ENCODE measurements at regions not wholly inside any gene's neighbourhood (a gene's known extent, or its start where the extent isn't known, plus 50 kb on each side); places are given as distances from the start of the nearest gene placed in this dataset.

DNA sequence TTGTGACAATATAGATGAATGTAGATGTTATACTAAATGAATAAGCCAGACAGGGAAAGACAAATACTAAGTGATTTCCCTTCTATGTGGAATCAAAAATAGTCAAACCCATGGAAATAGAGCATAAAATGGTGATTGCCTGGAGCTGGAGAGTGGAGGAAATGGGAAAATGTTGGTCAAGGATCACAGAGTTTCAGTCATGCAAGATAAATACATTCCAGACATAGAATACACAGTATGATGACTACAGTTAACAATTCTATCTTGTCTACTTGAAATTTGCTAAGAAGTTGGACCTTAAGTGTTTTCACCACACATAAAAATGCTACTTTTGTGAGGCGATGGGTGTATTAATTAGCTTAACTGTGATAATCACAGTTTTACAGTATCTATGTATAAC, 1182.7 kb downstream of the AACS start:
- POLR2A ChIA-PET (ENCODE audit: low non-redundant PET): no interaction called here
- CTCF ChIA-PET: no interaction called here
- no peak overlapping the region for H3K27ac ChIP-seq
- TF ChIP-seq, protein P1, sequence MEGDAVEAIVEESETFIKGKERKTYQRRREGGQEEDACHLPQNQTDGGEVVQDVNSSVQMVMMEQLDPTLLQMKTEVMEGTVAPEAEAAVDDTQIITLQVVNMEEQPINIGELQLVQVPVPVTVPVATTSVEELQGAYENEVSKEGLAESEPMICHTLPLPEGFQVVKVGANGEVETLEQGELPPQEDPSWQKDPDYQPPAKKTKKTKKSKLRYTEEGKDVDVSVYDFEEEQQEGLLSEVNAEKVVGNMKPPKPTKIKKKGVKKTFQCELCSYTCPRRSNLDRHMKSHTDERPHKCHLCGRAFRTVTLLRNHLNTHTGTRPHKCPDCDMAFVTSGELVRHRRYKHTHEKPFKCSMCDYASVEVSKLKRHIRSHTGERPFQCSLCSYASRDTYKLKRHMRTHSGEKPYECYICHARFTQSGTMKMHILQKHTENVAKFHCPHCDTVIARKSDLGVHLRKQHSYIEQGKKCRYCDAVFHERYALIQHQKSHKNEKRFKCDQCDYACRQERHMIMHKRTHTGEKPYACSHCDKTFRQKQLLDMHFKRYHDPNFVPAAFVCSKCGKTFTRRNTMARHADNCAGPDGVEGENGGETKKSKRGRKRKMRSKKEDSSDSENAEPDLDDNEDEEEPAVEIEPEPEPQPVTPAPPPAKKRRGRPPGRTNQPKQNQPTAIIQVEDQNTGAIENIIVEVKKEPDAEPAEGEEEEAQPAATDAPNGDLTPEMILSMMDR (conservative IDR thresholded peaks at IDR 0.05; ENCODE audit: low read depth): no peak
- DNase-seq (ENCODE audit: low spot score): no peak

DNA sequence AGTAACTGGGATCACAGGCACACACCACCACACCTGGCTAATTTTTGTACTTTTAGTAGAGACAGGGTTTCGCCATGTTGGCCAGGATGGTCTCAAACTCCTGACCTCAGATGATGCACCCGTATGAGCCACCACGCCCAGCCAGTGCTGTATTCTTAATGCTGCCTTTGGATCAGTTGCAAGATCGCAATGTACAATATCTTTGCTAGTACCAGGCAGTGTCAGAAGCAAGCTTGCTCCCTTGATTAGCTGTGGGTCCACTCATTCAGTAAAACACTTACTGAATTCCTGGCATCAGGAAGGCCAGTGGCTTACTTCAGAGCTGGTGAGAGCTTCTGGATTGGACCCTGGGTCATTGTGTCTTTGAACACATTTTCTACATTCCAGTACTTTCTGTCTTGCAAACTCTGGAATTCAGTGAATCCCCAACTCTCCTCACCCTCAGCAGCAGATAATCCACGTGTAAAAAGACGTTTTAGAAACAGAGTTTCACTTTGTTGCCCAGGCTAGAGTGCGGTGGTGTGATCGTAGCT, 1183.7 kb downstream of the AACS start:
- no peak for DNase-seq (ENCODE audit: low spot score)
- no peak overlapping the region for H3K27ac ChIP-seq
- TF ChIP-seq, protein P1 (conservative IDR thresholded peaks at IDR 0.05; ENCODE audit: low read depth): no peak
- ChIA-PET POLR2A (ENCODE audit: low non-redundant PET) (no interaction called here), CTCF (no interaction called here)

DNA sequence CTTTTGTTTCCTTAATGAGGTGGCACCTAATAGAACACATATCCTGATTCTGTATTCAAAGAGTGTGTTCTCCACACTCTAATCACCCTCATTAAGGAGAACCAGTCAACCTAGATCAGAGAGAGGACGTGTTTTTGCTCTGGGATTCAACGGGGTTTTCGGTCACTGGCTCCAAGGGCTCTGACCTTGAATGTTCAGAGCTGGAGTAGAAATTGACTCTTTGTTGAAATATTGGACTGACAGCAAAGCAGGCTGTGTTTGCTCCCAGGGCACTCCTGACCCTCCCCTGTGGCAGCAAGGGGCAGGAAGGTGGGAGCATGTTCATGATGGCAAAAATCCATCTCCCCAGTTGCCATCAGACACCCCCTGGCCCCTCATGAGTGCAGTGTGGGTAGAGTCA, 1193.0 kb downstream of the AACS start:
- POLR2A ChIA-PET (ENCODE audit: low non-redundant PET): no interaction called here
- no peak for DNase-seq (ENCODE audit: low spot score)

DNA sequence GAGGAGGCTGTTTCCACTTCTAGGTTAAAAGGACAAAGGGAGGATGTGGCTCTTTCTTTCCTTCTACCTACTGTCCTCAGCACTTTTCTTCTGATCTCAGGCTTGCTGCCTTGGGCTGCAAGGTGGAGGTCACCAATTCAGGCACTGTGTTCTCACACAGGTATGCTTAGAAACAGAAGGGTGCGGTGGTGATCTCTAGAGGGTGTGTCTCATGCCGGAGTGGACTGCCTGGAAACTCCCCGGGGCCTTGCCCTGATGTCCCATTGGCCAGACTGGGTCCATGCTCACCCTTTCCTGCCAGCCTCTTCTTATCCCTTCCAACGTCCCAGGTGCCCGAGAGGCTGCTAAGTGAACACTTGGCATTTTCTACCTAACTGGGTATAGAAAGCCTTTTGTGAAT, 1197.6 kb downstream of the AACS start:
- POLR2A ChIA-PET (ENCODE audit: low non-redundant PET): no interaction called here

More for the DNA sequence above, 1193.0 kb downstream of the AACS start:
- H3K27ac ChIP-seq: no peak overlapping the region
- CTCF ChIA-PET: interaction anchor here (0.8 kb wide), 1 partner anchor 17 kb away, joined by 4 read pairs; no protein-coding TSS in a partner anchor
- TF ChIP-seq, protein P1 (conservative IDR thresholded peaks at IDR 0.05; ENCODE audit: low read depth): no peak

DNA sequence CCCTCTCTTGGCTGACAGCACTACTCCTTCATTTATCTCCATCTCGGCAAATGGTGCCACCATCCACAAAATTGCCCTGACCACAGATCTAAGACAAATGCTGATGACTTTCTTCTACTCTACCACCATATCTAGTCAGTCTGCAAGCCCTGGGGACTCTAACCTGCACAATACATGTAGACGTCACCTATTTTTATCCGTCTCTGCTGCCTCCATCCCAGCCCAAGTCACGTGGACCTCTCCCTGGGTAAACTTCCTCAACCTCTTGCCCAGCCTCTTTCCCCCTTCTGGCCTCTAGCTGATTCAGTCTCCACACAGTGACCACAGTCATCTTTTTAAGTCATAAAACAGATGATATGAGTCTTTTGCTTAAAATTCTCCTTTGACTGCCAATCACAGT, 1203.0 kb downstream of the AACS start:
- POLR2A ChIA-PET (ENCODE audit: low non-redundant PET): no interaction called here
- TF ChIP-seq, protein P1 (conservative IDR thresholded peaks at IDR 0.05; ENCODE audit: low read depth): no peak
- CTCF ChIA-PET: no interaction called here
- H3K27ac ChIP-seq: no peak overlapping the region
- DNase-seq (ENCODE audit: low spot score): no peak

More for the DNA sequence above, 1197.6 kb downstream of the AACS start:
- TF ChIP-seq, protein P1 (conservative IDR thresholded peaks at IDR 0.05; ENCODE audit: low read depth): no peak
- CTCF ChIA-PET: interaction anchor here (0.5 to 0.6 kb wide), 2 partner anchors 139 to 384 kb away, joined by 3 read pairs; no protein-coding TSS in a partner anchor
- no peak for DNase-seq (ENCODE audit: low spot score)
- H3K27ac ChIP-seq: no peak overlapping the region

DNA sequence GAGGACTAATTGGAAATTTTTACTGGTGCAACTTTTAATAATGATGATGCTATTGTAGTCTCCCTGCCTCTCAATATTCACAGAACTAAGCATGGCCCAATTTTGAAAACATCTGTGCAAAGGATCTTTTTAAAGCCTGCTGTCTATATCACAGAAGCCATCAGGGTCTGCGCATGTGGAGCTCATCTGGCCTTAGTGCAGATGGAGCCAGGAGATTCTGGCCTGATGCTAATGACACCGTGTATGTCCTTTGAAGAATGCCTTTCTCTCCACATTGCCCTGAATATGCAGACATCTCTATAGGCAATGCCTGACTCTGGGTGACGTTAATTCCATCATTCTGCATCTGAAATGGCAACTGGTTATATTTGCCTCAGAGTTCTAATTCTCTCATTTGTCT, 1205.9 kb downstream of the AACS start:
- DNase-seq (ENCODE audit: low spot score): no peak
- CTCF ChIA-PET: no interaction called here
- no peak overlapping the region for H3K27ac ChIP-seq
- POLR2A ChIA-PET (ENCODE audit: low non-redundant PET): no interaction called here
- TF ChIP-seq, protein P1 (conservative IDR thresholded peaks at IDR 0.05; ENCODE audit: low read depth): no peak

Measured in RWPE1 (cell line).